Right renal pelvis (tissue), 4 donors: ENCODE measurements at regions not wholly inside any gene's neighbourhood (a gene's known extent, or its start where the extent isn't known, plus 50 kb on each side); places are given as distances from the start of the nearest gene placed in this dataset.

Experiments used
- DNase-seq, 4 donors: peaks; one replicate each; pipeline ENCODE4 v3.0.0-alpha.2; 2013; ENCODE audit warnings: low read depth in 4 of 4, low spot score in 3 of 4, missing footprints in 1 of 4

GRCh38 chr15:47504624-47505256, 212.6 kb upstream of the SEMA6D start:
- no peak for DNase-seq

- DNase-seq = no peak
These were observed 211.5 kb upstream of the SEMA6D start for GRCh38 chr15:47505712-47506328.

GRCh38 chr15:47506329-47507100, 210.8 kb upstream of the SEMA6D start:
- DNase-seq = no peak

- no peak for DNase-seq
These were observed 209.9 kb upstream of the SEMA6D start for GRCh38 chr15:47507221-47507985.

GRCh38 chr15:47511261-47511660, 206.0 kb upstream of the SEMA6D start:
- no peak for DNase-seq

GRCh38 chr15:47513471-47513870, 203.8 kb upstream of the SEMA6D start:
- no peak for DNase-seq

GRCh38 chr15:47514200-47514652, 203.1 kb upstream of the SEMA6D start:
- DNase-seq = no peak

- DNase-seq = no peak
These were observed 200.7 kb upstream of the SEMA6D start for GRCh38 chr15:47516558-47516957.

GRCh38 chr15:47516972-47517371, 200.3 kb upstream of the SEMA6D start:
- no peak for DNase-seq

- DNase-seq = no peak
These were observed 199.6 kb upstream of the SEMA6D start for GRCh38 chr15:47517737-47518136.

GRCh38 chr15:47523681-47524475, 193.4 kb upstream of the SEMA6D start:
- no peak for DNase-seq

GRCh38 chr15:47529241-47529640, 188.1 kb upstream of the SEMA6D start:
- no peak for DNase-seq

GRCh38 chr15:47534673-47535072, 182.6 kb upstream of the SEMA6D start:
- DNase-seq = no peak

GRCh38 chr15:47541562-47541961, 175.7 kb upstream of the SEMA6D start:
- DNase-seq = no peak

- no peak for DNase-seq
These were observed 174.9 kb upstream of the SEMA6D start for GRCh38 chr15:47542312-47542989.

GRCh38 chr15:47548231-47548630, 169.1 kb upstream of the SEMA6D start:
- no peak for DNase-seq

- no peak for DNase-seq
These were observed 168.3 kb upstream of the SEMA6D start for GRCh38 chr15:47548986-47549385.

GRCh38 chr15:47551079-47551478, 166.2 kb upstream of the SEMA6D start:
- DNase-seq = no peak

- DNase-seq = no peak
These were observed 165.8 kb upstream of the SEMA6D start for GRCh38 chr15:47551546-47551945.
